ENCODE measurements at regions not wholly inside any gene's neighbourhood (a gene's known extent, or its start where the extent isn't known, plus 50 kb on each side); places are given as distances from the start of the nearest gene placed in this dataset.

- H3K4me3 ChIP-seq (ENCODE audit: low read depth, low read length) = no peak overlapping the region
- TF ChIP-seq CTCF (IDR thresholded peaks at IDR 0.05; ENCODE audit: control insufficient read depth, extremely low read depth, insufficient read depth) = no peak
- DNase-seq (ENCODE audit: low read depth) = no peak
These were observed 54.6 kb upstream of the EOLA2 start for GRCh38 chrX:149992918-149993317.

GRCh38 chrX:149993989-149994388 is 55.7 kb upstream of the EOLA2 start:
- DNase-seq (ENCODE audit: low read depth) = no peak
- no peak for TF ChIP-seq CTCF (IDR thresholded peaks at IDR 0.05; ENCODE audit: control insufficient read depth, extremely low read depth, insufficient read depth)
- H3K4me3 ChIP-seq (ENCODE audit: low read depth, low read length) = no peak overlapping the region

GRCh38 chrX:149996515-149996914 is 58.2 kb upstream of the EOLA2 start:
- TF ChIP-seq CTCF (IDR thresholded peaks at IDR 0.05; ENCODE audit: control insufficient read depth, extremely low read depth, insufficient read depth) = no peak
- DNase-seq (ENCODE audit: low read depth) = no peak
- H3K4me3 ChIP-seq (ENCODE audit: low read depth, low read length) = no peak overlapping the region

- no peak for DNase-seq (ENCODE audit: low read depth)
- no peak for TF ChIP-seq CTCF (IDR thresholded peaks at IDR 0.05; ENCODE audit: control insufficient read depth, extremely low read depth, insufficient read depth)
- H3K4me3 ChIP-seq (ENCODE audit: low read depth, low read length) = no peak overlapping the region
These were observed 66.7 kb upstream of the EOLA2 start for GRCh38 chrX:150005027-150005426.

GRCh38 chrX:150007356-150007755 is 69.1 kb upstream of the EOLA2 start:
- no peak overlapping the region for H3K4me3 ChIP-seq (ENCODE audit: low read depth, low read length)
- no peak for DNase-seq (ENCODE audit: low read depth)
- TF ChIP-seq CTCF (IDR thresholded peaks at IDR 0.05; ENCODE audit: control insufficient read depth, extremely low read depth, insufficient read depth) = no peak

GRCh38 chrX:150012647-150013381 is 74.5 kb upstream of the EOLA2 start:
- no peak overlapping the region for H3K4me3 ChIP-seq (ENCODE audit: low read depth, low read length)
- no peak for TF ChIP-seq CTCF (IDR thresholded peaks at IDR 0.05; ENCODE audit: control insufficient read depth, extremely low read depth, insufficient read depth)
- DNase-seq (ENCODE audit: low read depth) = no peak

GRCh38 chrX:150014525-150014924 is 76.2 kb upstream of the EOLA2 start:
- no peak for DNase-seq (ENCODE audit: low read depth)
- H3K4me3 ChIP-seq (ENCODE audit: low read depth, low read length) = no peak overlapping the region
- TF ChIP-seq CTCF (IDR thresholded peaks at IDR 0.05; ENCODE audit: control insufficient read depth, extremely low read depth, insufficient read depth) = no peak

Data from LNCaP clone FGC (cell line).